BE2C (cell line): ENCODE measurements at regions not wholly inside any gene's neighbourhood (a gene's known extent, or its start where the extent isn't known, plus 50 kb on each side); places are given as distances from the start of the nearest gene placed in this dataset.

Experiments used
- DNase-seq: peaks from one replicate; pipeline ENCODE4 v3.0.0-alpha.2; 2020
- H3K27me3 ChIP-seq: fragments of 250-450 bp; sonication (Bioruptor Pico); 2 replicates; pipeline ENCODE4 v1.5.1; 2020; ENCODE audit warnings: mild to moderate bottlenecking
- H3K36me3 ChIP-seq: fragments of 250-450 bp; sonication (Bioruptor Pico); 2 replicates; pipeline ENCODE4 v1.5.1; 2020; ENCODE audit warnings: mild to moderate bottlenecking
- H3K4me1 ChIP-seq: fragments of 250-450 bp; sonication (Bioruptor Pico); 2 replicates; pipeline ENCODE4 v1.5.1; 2020
- H3K4me3 ChIP-seq: 2 replicates; pipeline ENCODE4 v1.5.1; 2011; ENCODE audit warnings: low read depth, low read length
- H3K9me3 ChIP-seq: fragments of 250-450 bp; sonication (Bioruptor Pico); 2 replicates; pipeline ENCODE4 v1.5.1; 2020
- TF ChIP-seq, protein P1 (sequence below): IDR thresholded peaks from 2 replicates; pipeline ENCODE4 v1.5.1; 2012; ENCODE audit warnings: mild to moderate bottlenecking, low read depth, low read length

DNA sequence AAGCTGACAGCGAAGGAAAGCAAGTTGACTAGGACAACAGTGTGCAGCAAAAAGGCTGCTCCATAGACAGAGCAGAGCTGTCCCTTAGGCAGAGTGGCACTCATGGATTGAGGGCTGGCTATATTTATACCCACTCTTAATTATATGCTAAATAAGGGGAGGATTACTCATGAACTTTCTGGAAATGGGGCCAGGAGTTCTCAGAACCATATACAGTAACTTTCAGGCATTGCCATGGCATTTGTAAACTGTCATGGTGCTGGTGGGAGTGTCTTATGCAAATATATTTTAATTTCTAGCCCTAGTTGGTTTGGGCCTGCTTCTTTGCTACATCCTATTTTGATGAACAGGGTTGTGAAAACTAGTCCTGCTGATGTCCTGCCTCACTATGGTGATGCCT lies 279.5 kb upstream of the MGAT5 start:
- no peak for DNase-seq
- no peaks in the 10 kb centered on the region for H3K36me3 ChIP-seq
- no peak overlapping the region for H3K4me3 ChIP-seq
- no peaks in the 10 kb centered on the region for H3K9me3 ChIP-seq
- H3K27me3 ChIP-seq = no peaks in the 10 kb centered on the region
- TF ChIP-seq, protein P1, sequence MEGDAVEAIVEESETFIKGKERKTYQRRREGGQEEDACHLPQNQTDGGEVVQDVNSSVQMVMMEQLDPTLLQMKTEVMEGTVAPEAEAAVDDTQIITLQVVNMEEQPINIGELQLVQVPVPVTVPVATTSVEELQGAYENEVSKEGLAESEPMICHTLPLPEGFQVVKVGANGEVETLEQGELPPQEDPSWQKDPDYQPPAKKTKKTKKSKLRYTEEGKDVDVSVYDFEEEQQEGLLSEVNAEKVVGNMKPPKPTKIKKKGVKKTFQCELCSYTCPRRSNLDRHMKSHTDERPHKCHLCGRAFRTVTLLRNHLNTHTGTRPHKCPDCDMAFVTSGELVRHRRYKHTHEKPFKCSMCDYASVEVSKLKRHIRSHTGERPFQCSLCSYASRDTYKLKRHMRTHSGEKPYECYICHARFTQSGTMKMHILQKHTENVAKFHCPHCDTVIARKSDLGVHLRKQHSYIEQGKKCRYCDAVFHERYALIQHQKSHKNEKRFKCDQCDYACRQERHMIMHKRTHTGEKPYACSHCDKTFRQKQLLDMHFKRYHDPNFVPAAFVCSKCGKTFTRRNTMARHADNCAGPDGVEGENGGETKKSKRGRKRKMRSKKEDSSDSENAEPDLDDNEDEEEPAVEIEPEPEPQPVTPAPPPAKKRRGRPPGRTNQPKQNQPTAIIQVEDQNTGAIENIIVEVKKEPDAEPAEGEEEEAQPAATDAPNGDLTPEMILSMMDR = no peak
- no peaks in the 10 kb centered on the region for H3K4me1 ChIP-seq

DNA sequence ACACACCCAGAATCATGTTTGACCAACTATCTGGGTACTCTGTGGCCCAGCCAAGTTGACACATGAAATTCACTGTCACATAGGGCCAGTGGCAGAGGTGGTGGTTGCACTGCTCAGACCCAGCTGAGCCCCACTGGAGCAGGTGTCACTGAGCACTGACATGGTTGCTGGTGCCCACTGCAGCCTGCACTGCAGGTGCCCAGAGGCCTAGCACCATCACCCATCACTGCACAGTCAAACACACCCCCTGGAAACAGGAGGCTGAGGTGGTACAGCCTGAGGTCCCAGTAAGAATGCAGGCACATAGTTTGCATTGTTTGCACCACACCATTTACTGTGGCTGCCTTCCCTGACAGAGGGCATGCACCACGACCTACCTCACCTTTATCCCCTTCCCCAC lies 278.7 kb upstream of the MGAT5 start:
- Histone ChIP-seq H3K9me3 (no peaks in the 10 kb centered on the region), H3K4me1 (no peaks in the 10 kb centered on the region), H3K4me3 (no peak overlapping the region), H3K36me3 (no peaks in the 10 kb centered on the region), H3K27me3 (no peaks in the 10 kb centered on the region)
- no peak for DNase-seq
- TF ChIP-seq, protein P1 = no peak

DNA sequence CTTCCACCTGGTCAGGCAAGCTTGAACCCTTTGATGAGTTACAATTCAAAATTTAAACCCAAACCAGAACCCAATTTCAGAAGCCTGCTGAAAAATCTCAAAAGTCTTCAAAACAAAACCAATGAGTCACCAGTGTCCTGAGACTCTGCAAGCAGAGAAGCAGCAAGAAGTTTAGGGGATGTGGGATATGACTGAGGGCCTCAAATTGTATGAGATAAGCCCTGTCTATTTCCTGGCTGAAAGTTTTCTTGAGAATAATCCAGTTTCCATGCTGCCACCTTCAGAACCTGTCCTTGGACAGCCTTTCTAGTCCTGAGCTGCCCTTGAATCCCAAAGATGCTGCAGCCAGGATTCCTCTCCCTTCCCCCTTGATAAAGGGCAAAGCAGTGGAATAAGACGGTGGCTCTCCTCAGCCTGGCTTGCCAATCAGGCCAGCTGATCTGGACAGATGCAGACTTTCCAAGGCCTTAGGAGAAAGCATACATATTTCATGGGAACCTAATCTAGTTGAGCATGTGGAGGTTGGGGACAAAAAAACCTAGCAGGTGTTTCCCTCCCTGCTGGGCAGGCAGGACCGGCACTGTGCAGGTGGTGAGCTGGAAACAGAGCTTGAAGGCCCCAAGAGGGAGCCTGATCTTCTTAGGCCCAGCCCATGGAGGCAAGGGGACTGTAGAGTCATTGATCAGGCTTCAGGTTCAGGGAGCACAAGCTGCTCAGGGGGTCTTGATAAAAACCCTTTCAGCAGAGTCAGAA lies 278.0 kb upstream of the MGAT5 start:
- no peak for DNase-seq
- no peak overlapping the region for H3K4me3 ChIP-seq
- no peaks in the 10 kb centered on the region for H3K9me3 ChIP-seq
- H3K4me1 ChIP-seq = no peaks in the 10 kb centered on the region
- no peaks in the 10 kb centered on the region for H3K36me3 ChIP-seq
- H3K27me3 ChIP-seq = no peaks in the 10 kb centered on the region
- TF ChIP-seq, protein P1 = no peak

DNA sequence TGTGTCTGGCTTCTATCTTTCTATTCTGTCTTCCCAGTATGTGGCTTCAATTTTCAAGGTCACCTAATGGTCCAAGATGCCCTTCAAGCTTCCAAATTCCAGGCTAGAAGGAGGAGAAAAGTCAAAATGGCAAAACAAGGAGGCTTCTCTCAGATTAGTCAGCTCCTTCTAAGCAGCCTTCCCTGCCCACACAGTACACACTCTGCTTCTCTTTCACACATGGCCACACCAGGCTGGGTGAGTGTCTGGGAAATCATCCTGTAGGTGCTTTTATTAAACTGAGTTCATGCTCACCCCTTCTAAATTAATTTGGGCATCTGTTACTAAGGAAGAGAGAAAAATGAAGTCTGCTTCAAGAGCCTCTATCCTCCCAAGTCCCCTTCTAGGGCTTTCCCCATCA lies 277.2 kb upstream of the MGAT5 start:
- Histone ChIP-seq H3K27me3 (no peaks in the 10 kb centered on the region), H3K9me3 (no peaks in the 10 kb centered on the region), H3K36me3 (no peaks in the 10 kb centered on the region), H3K4me3 (no peak overlapping the region), H3K4me1 (no peaks in the 10 kb centered on the region)
- TF ChIP-seq, protein P1 = no peak
- DNase-seq = no peak

DNA sequence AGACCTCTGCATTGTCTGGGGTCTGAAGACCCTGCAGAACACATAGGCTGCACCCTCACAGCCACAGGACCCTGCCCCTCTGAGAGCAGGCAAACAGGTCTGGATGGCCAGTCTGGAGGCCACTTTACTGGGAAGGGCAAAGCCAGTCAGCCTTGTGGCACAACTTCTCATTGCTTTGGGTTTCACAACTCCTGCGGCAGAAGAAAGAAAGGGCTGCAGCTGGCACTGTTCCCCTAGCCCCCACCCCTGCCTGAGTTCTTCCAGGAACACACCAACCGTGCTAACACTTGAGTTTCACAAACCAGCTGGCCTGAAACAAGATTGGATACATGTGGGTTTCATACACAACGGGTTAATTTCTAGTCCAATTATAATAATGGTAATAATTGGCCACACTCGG lies 276.5 kb upstream of the MGAT5 start:
- H3K4me1 ChIP-seq = no peaks in the 10 kb centered on the region
- TF ChIP-seq, protein P1 = no peak
- no peaks in the 10 kb centered on the region for H3K36me3 ChIP-seq
- no peak for DNase-seq
- no peaks in the 10 kb centered on the region for H3K9me3 ChIP-seq
- H3K4me3 ChIP-seq = no peak overlapping the region
- no peaks in the 10 kb centered on the region for H3K27me3 ChIP-seq

DNA sequence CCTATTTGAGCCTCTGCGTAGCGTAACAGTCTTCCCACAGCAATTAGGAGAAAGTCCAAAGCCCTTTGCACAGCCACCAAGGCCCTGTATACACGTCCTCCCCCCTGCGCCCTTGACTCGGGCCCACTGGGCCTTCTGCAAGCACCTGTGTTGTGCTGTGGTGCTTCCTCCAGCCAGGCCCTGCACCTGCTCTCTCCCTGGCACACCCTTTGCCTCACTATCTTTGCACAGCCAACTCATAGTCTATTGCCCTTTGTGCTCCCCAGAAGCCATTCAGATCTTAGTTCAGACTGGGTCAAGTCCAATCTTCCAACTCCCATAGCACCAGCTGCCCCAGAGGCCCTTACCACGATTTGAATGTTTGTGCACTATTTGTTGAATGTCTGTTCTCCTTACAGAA lies 271.6 kb upstream of the MGAT5 start:
- no peak for DNase-seq
- Histone ChIP-seq H3K36me3 (no peaks in the 10 kb centered on the region), H3K9me3 (no peaks in the 10 kb centered on the region), H3K4me1 (no peaks in the 10 kb centered on the region), H3K27me3 (no peaks in the 10 kb centered on the region), H3K4me3 (no peak overlapping the region)
- TF ChIP-seq, protein P1 = no peak
